ENCODE measurements at regions not wholly inside any gene's neighbourhood (a gene's known extent, or its start where the extent isn't known, plus 50 kb on each side); places are given as distances from the start of the nearest gene placed in this dataset.
A peak's percentile ranks its signal among the peaks of the same experiment; 100 is the strongest.

DNA sequence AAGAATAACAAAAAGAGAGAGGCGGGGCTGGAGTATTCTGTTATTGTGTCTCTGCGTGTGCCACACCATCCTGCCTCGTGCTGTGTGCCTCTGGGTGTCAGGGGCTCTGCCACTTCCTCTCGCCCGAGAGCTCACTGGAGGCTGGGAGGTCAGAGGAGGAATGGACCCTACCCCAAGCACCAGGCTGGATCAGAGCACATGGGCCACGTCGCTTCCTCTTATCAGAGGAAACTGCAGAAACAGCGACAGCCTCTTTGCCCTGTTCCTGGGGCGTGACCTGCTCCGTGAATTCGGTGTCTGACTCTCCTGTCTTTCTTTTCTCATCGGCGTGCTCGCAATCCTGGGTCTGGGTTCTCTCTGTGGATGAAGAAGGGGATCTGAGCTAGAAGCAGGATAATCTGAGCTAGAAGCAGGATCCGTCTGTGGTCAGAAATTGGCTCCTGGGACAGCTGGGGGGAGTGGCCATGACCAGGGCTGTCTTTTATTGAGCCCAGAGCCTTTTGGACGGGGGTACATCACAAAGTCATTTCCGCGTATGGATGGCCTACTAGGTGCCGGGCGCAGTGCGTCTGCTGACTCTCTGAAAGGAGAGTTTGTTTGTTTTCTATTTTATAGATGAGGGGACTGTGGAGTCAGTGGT, 150.3 kb upstream of the COL5A1 start:
- Histone ChIP-seq H3K36me3 (no peaks in the 10 kb centered on the region), H3K27ac (peak overlapping the region in 1 of 2 donors; percentile 8), H3K4me3 (no peak overlapping the region), H3K9me3 (no peaks in the 10 kb centered on the region), H3K4me1 (ENCODE audit: insufficient read depth) (peaks cover 4% of the 10 kb centered on the region), H3K27me3 (no peaks in the 10 kb centered on the region)
- no peak for DNase-seq
- intact Hi-C loops (cut with DNase I), result no loop called here
- TF ChIP-seq POLR2A (IDR thresholded peaks at IDR 0.05), result no peak
- no peak for TF ChIP-seq EP300 (IDR thresholded peaks at IDR 0.05)
- TF ChIP-seq, protein P1, sequence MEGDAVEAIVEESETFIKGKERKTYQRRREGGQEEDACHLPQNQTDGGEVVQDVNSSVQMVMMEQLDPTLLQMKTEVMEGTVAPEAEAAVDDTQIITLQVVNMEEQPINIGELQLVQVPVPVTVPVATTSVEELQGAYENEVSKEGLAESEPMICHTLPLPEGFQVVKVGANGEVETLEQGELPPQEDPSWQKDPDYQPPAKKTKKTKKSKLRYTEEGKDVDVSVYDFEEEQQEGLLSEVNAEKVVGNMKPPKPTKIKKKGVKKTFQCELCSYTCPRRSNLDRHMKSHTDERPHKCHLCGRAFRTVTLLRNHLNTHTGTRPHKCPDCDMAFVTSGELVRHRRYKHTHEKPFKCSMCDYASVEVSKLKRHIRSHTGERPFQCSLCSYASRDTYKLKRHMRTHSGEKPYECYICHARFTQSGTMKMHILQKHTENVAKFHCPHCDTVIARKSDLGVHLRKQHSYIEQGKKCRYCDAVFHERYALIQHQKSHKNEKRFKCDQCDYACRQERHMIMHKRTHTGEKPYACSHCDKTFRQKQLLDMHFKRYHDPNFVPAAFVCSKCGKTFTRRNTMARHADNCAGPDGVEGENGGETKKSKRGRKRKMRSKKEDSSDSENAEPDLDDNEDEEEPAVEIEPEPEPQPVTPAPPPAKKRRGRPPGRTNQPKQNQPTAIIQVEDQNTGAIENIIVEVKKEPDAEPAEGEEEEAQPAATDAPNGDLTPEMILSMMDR (IDR thresholded peaks at IDR 0.05), result no peak
- WGBS, 3 donors, result 81 to 88% (median 83%) methylated on average over 21 of the region's 21 CpGs

DNA sequence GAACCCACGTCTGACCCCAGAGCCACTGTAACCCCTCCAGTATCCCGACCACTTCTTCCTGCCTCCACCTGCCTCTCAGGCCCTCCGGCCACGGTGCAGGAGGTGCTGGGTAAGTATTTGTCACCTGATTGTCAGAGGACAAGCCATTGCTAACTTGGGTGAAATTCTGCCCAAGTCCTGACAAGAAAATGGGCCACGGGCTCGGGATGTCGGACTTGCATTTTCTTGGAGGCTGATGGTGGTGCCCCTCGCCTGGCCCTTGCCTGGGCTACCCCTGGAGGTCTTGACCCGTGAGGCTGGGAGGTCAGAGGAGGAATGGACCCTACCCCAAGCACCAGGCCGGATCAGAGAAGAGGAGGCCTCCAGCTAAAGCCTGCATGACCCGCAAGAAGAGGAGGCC, 149.7 kb upstream of the COL5A1 start:
- TF ChIP-seq, protein P1 (IDR thresholded peaks at IDR 0.05), result no peak
- TF ChIP-seq EP300 (IDR thresholded peaks at IDR 0.05) (no peak), POLR2A (IDR thresholded peaks at IDR 0.05) (no peak)
- Histone ChIP-seq H3K9me3 (no peaks in the 10 kb centered on the region), H3K4me3 (no peak overlapping the region), H3K4me1 (ENCODE audit: insufficient read depth) (peaks cover 4% of the 10 kb centered on the region), H3K27me3 (no peaks in the 10 kb centered on the region), H3K36me3 (no peaks in the 10 kb centered on the region), H3K27ac (peak overlapping the region in 1 of 2 donors; percentile 8)
- intact Hi-C loops (cut with DNase I), result no loop called here
- 49 to 64% (median 59%) methylated on average over 11 of the region's 11 CpGs for WGBS, 3 donors
- no peak for DNase-seq

GRCh38 chr9:134492281-134492691, 149.3 kb upstream of the COL5A1 start:
- no peaks in the 10 kb centered on the region for H3K9me3 ChIP-seq
- no peaks in the 10 kb centered on the region for H3K27me3 ChIP-seq
- TF ChIP-seq, protein P1 (IDR thresholded peaks at IDR 0.05), result no peak
- TF ChIP-seq EP300 (IDR thresholded peaks at IDR 0.05) (no peak), POLR2A (IDR thresholded peaks at IDR 0.05) (no peak)
- peak overlapping the region in 1 of 2 donors; percentile 8 for H3K27ac ChIP-seq
- no peaks in the 10 kb centered on the region for H3K36me3 ChIP-seq
- H3K4me1 ChIP-seq (ENCODE audit: insufficient read depth), result peaks cover 4% of the 10 kb centered on the region
- intact Hi-C loops (cut with DNase I), result no loop called here
- no peak overlapping the region for H3K4me3 ChIP-seq
- 9 to 26% (median 22%) methylated on average over 12 of the region's 12 CpGs for WGBS, 3 donors
- peak in 3 of 5 donors; percentile 65 to 78 (median 67) for DNase-seq

GRCh38 chr9:134492721-134493460, 148.7 kb upstream of the COL5A1 start:
- no peak for TF ChIP-seq EP300 (IDR thresholded peaks at IDR 0.05)
- TF ChIP-seq, protein P1 (IDR thresholded peaks at IDR 0.05), result no peak
- TF ChIP-seq POLR2A (IDR thresholded peaks at IDR 0.05), result no peak
- intact Hi-C loops (cut with DNase I), result no loop called here
- Histone ChIP-seq H3K4me1 (ENCODE audit: insufficient read depth) (peaks cover 4% of the 10 kb centered on the region), H3K36me3 (no peaks in the 10 kb centered on the region), H3K4me3 (no peak overlapping the region), H3K9me3 (no peaks in the 10 kb centered on the region), H3K27ac (no peak overlapping the region), H3K27me3 (no peaks in the 10 kb centered on the region)
- DNase-seq, result peak in 1 of 5 donors; percentile 38
- WGBS, 3 donors, result 32 to 44% (median 38%) methylated on average over 20 to 21 of the region's 21 CpGs

All from ovary (tissue), 7 donors.